HG03139 (cell line): ENCODE measurements at regions not wholly inside any gene's neighbourhood (a gene's known extent, or its start where the extent isn't known, plus 50 kb on each side); places are given as distances from the start of the nearest gene placed in this dataset.

Experiments used
- ATAC-seq: cut with Tn5 transposase; IDR thresholded peaks from one replicate; pipeline ENCODE4 v1.9.1; 2021; ENCODE audit not compliant: unreplicated experiment

- ATAC-seq: no peak
These were observed 327.6 kb downstream of the FGF9 start for GRCh38 chr13:21998279-21998990.

- ATAC-seq: no peak
These were observed 328.8 kb downstream of the FGF9 start for GRCh38 chr13:21999666-22000065.

DNA sequence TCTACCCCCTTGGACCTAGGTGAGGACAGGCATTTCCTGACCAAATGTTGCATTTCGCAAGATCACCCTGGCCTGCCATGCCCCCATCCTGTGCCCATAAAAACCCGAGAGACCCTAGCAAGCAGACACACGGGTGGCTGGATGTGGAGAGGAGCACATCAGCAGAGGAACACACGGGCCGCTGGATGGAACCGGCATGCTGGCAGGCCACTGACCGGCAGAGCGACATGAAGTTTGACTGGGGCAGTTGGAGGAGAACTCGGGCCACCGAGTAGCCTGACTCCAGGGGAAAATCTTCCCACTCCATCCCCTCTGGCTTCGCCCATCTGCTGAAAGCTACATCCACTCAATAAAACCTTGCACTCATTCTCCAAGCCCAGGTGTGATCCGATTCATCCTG, 329.3 kb downstream of the FGF9 start:
- no peak for ATAC-seq

GRCh38 chr13:22001336-22001735, 330.5 kb downstream of the FGF9 start:
- no peak for ATAC-seq

- no peak for ATAC-seq
These were observed 332.0 kb downstream of the FGF9 start for GRCh38 chr13:22002893-22003292.

- ATAC-seq: no peak
These were observed 338.6 kb downstream of the FGF9 start for GRCh38 chr13:22009500-22009899.

- ATAC-seq: no peak
These were observed 339.1 kb downstream of the FGF9 start for GRCh38 chr13:22009937-22010336.

DNA sequence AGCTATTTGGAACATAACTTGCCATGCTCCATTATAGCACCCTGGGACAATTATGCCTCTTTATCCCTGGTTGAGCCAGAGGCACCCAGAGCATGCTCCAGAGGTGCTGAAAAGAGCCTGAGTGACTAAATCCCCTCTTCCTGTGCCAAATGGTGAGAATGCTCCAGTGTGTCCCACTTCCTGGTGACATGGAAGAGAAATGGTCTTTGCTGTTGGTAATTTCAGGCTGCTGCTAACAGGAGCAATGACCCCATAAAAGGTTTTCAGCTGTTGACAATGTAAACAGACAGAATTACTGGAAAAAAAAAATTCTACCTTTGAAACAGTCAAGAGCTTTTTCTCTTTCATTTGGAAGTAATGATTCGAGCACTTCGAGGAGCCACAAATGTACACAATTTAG, 341.8 kb downstream of the FGF9 start:
- no peak for ATAC-seq

DNA sequence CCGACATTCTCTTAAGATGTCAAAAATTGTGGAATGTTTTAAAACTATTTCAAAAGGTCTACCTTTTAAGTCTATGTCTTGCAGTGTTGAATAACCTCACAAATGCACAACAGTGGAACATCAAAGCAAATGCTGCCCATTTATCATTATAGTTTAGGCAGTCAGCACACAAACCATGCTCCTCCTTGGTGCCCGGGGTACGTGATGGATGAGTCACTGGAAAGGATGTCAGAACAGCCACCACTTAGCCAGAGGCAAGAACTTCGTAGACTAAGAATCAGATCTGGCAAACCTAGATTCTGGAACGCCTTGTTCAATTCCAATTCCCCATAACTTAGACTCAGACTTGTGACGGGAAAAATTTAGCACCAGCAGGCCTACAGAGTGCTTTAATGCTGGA, 343.6 kb downstream of the FGF9 start:
- ATAC-seq: no peak

GRCh38 chr13:22017226-22017625, 346.4 kb downstream of the FGF9 start:
- ATAC-seq: peak; percentile 95

- ATAC-seq: no peak
These were observed 347.4 kb downstream of the FGF9 start for GRCh38 chr13:22018076-22018835.

DNA sequence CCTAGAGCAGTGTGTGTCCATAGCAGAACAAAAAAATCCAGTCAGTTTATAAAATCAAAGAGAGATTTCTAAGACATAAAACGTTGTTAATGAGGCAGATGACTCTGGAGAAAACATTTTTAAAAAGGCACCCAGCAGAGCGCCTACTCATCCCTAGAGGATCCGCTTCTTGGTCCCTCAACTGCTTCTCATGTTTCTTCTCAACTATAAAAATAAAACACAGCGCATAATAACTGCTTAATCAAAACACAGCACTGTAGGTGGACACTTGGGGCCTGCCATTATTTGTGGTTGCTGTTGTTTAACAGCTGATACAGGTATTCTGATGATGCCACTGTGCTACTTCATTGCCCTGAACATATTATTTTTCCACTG, 347.9 kb downstream of the FGF9 start:
- no peak for ATAC-seq

DNA sequence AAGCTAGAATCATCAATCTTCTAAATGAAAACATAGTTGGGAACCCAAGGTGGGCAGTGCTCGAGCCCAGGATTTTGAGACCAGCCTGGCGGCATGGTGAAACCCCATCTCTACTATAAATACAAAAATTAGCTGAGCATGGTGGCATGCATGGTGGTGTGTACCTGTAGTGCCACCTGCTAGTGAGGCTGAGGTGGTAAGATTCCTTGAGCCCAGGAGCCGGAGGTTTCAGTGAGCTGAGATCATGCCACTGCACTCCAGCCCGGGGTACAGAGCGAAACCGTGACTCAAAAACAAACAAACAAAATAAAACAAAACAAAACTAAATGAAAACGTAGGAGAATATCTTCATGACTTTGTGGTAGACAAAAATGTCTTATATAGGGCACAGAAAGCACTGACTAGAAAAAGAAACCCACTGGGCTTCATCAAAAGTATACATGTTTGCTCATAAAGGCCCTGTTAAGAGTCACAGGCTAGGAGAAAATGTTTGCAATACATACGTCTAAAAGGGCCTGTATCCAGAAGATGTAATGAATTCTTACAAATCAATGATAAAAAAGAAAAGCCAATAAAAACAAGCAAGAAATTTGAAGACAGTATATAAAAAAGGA, 353.6 kb downstream of the FGF9 start:
- no peak for ATAC-seq

DNA sequence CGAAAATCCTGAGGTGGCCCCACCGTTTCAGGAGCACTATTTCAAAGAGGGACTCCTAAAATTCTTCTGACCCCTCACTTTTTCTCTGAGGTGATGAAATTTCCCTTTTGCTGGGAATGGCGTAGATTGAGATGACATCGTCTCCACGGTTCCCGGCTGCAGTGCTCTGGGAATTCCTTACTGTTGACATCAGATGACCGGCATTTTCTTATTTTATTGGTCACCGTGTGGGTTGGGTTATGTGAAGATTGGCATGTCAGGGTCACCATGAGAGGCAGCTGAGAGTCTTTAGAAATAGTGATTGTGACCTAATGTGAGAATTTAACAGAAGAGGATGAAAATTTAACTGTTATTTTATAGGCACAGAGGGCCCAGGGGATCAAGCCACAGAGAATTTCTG, 356.7 kb downstream of the FGF9 start:
- ATAC-seq: no peak

- no peak for ATAC-seq
These were observed 358.0 kb downstream of the FGF9 start for GRCh38 chr13:22028831-22029230.

- no peak for ATAC-seq
These were observed 359.4 kb downstream of the FGF9 start for GRCh38 chr13:22030321-22030720.

DNA sequence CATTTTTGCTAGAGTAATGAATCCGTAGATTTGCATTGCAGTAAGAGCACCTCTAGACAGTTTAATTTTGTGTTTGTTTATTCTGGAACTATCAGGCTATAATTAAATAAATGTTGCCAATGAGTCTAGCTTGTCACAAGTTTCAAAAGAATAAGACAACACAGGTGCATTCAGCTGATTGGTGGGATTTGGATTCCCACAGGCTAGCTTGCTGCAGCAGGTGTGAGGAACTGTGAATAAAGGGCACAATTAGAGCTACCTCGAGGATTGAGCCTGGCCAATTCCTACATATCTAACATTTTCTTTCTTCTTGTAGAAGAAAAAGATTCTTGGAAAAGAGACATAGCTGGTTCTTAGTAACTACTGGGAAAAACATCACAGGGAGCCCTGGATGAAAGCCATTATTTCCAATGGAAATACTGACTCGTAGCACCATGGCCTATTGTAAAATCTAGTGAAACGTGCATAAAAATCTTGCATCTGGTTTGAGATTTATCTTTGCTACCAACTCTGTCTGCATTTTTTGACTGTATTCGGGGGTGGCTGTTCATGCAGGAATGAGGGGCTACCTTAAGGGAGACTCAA, 360.9 kb downstream of the FGF9 start:
- no peak for ATAC-seq

GRCh38 chr13:22032905-22033304, 362.0 kb downstream of the FGF9 start:
- no peak for ATAC-seq

DNA sequence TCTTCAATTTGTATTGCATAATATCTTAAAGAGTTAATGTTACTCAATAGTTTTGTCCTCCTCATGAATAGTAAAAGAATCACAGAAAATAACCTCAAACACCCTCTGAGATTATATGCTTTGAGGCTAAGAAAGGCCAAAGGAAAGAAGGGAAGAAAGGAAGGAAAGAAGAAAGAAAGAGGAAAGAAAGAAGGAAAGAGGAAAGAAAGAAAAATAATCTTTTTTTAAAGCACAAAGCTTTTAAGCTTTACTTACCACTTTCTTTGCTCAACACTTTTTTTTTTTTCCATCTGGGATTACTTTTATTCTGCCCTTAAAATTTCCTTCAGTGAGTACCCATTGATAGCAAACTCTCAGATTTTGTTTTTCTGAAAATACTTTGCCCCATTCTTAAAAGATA, 369.1 kb downstream of the FGF9 start:
- no peak for ATAC-seq

- ATAC-seq: no peak
These were observed 370.0 kb downstream of the FGF9 start for GRCh38 chr13:22040810-22041364.

GRCh38 chr13:22041741-22042140, 370.9 kb downstream of the FGF9 start:
- no peak for ATAC-seq
